ENCODE measurements at regions not wholly inside any gene's neighbourhood (a gene's known extent, or its start where the extent isn't known, plus 50 kb on each side); places are given as distances from the start of the nearest gene placed in this dataset.

DNA sequence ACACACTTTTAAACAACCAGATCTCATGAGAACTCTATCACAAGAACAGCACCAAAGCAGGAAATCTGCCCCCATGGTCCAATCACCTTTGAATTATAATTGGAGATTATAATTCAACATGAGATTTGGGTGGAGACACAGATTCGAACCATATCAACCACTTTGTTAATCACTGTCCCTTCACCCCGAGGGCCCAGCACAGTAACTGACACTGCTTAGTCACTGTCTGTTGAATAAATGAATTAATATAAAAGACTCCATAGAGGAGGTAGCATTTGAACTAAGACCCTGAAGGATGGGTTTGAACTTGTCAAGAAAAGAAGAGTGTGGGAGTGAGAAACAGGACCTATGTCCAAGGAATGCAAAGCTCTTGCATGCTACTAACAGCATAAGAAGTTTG, 276.4 kb downstream of the SHOX2 start:
- TF ChIP-seq, protein P1, sequence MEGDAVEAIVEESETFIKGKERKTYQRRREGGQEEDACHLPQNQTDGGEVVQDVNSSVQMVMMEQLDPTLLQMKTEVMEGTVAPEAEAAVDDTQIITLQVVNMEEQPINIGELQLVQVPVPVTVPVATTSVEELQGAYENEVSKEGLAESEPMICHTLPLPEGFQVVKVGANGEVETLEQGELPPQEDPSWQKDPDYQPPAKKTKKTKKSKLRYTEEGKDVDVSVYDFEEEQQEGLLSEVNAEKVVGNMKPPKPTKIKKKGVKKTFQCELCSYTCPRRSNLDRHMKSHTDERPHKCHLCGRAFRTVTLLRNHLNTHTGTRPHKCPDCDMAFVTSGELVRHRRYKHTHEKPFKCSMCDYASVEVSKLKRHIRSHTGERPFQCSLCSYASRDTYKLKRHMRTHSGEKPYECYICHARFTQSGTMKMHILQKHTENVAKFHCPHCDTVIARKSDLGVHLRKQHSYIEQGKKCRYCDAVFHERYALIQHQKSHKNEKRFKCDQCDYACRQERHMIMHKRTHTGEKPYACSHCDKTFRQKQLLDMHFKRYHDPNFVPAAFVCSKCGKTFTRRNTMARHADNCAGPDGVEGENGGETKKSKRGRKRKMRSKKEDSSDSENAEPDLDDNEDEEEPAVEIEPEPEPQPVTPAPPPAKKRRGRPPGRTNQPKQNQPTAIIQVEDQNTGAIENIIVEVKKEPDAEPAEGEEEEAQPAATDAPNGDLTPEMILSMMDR (conservative IDR thresholded peaks at IDR 0.05) = no peak
- no peak for TF ChIP-seq ZFX (IDR thresholded peaks at IDR 0.05)
